ENCODE measurements at regions not wholly inside any gene's neighbourhood (a gene's known extent, or its start where the extent isn't known, plus 50 kb on each side); places are given as distances from the start of the nearest gene placed in this dataset.

DNA sequence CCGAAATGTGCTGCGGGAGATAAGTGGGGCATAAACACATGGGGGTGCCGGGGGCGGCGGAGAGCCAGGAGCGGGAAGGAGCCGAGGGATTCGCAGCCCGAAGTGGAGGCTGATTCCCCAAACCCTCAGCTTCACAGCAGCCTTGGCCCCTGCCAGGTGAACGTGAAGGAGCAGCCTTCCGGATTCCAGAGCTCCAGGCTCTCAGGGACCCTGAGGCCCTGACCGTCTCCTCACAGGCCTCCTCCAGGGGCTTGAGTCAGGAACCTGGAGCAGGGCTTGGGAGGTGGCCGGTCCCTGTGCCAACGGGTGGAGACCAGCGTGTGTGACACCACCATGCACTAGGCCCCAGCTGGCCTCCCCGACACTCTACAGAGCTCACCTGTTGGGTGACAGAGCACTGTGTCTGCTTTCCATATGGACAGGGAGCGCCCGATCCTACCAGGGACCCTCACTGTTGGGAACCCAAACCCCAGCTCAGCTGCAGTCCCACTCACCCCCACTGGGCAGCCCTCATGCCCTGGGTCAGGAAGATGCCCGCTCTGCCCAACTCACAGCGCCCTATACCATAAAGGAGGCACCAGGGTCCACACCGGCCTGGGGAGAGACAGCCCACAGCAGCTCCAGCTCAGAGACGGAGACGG is 117.6 kb upstream of the OTOS start:
- no peak for DNase-seq (ENCODE audit: low read depth in 1 of 2, low spot score in 2 of 2)
- Histone ChIP-seq H3K4me1 (replicated peaks in 1 of 4; ENCODE audit: control insufficient read depth in 3 of 4, insufficient read depth in 4 of 4, low read length in 3 of 4) (no peaks in the 10 kb centered on the region; a peak in 1 of 7 replicates), H3K14ac (ENCODE audit: insufficient read length) (no peak overlapping the region), H2BK5ac (ENCODE audit: low read depth, low read length) (no peak overlapping the region), H3K27me3 (replicated peaks in 1 of 4; ENCODE audit: control insufficient read depth in 3 of 4, extremely low read depth in 1 of 4, insufficient read depth in 3 of 4, low read length in 3 of 4) (no peaks in the 10 kb centered on the region; a peak in 2 of 7 replicates), H3K9me3 (ENCODE audit: insufficient read depth in 2 of 2, low read depth in 1 of 2, low read length in 1 of 2) (peaks cover 16 to 43% of the 10 kb centered on the region in 2 experiments), H2BK15ac (ENCODE audit: low read length) (no peak overlapping the region), H3K4me2 (ENCODE audit: insufficient read depth in 1 of 2, low read depth in 2 of 2, low read length in 2 of 2) (no peak overlapping the region), H3K23ac (ENCODE audit: insufficient read length) (no peak overlapping the region), H2AFZ (ENCODE audit: low read length) (no peak overlapping the region), H4K5ac (ENCODE audit: insufficient read length, low read depth, low read length) (no peak overlapping the region), H4K8ac (ENCODE audit: extremely low read depth, insufficient read depth, low read length) (no peak overlapping the region), H3K36me3 (ENCODE audit: control insufficient read depth in 2 of 4, insufficient read depth in 4 of 4, low read length in 3 of 4) (no peaks in the 10 kb centered on the region), H3K79me1 (ENCODE audit: low read depth, low read length) (no peaks in the 10 kb centered on the region), H3K56ac (replicated peaks; ENCODE audit: insufficient read length, low read depth, low read length) (no peak overlapping the region), H2BK12ac (ENCODE audit: low read depth, low read length) (no peak overlapping the region), H2AK5ac (ENCODE audit: low read depth, low read length) (no peak overlapping the region), H4K91ac (replicated peaks; ENCODE audit: insufficient read length, low read length) (no peak overlapping the region), H3K27ac (ENCODE audit: low read depth, low read length) (no peak overlapping the region), H3K4me3 (ENCODE audit: extremely low read depth in 1 of 4, insufficient read depth in 2 of 4, low read depth in 3 of 4, low read length in 4 of 4) (no peak overlapping the region), H2BK120ac (replicated peaks; ENCODE audit: low read depth, low read length) (no peak overlapping the region), H3K4ac (replicated peaks; ENCODE audit: insufficient read length, low read depth, low read length) (no peak overlapping the region), H3K9ac (replicated peaks in 1 of 4; ENCODE audit: extremely low read depth in 1 of 4, low read depth in 3 of 4, low read length in 3 of 4) (no peak overlapping the region), H3K23me2 (ENCODE audit: low read depth, low read length) (no peaks in the 10 kb centered on the region), H3K18ac (ENCODE audit: extremely low read depth, low read length) (no peak overlapping the region), H2BK20ac (ENCODE audit: low read length) (no peak overlapping the region), H4K20me1 (replicated peaks in 1 of 2; ENCODE audit: control insufficient read depth in 1 of 2, insufficient read depth in 2 of 2, low read length in 2 of 2) (no peaks in the 10 kb centered on the region), H3K79me2 (ENCODE audit: control insufficient read depth in 1 of 2, insufficient read depth in 2 of 2, low read length in 2 of 2) (no peaks in the 10 kb centered on the region)
- ChIA-PET CTCF (ENCODE audit: partially characterized antibody) (no interaction called here), POLR2A (ENCODE audit: partially characterized antibody) (no interaction called here)
- FAIRE-seq = no peak
- 93% methylated on average over 19 of the region's 23 CpGs; no CpG with 5 or more reads in 1 of the 2 experiments for WGBS, 2 experiments (ENCODE audit: extremely low coverage in 1 of 2, insufficient coverage in 1 of 2, insufficient read length in 1 of 2, insufficient replicate concordance in 2 of 2, low coverage in 1 of 2, low lambda C conversion rate in 2 of 2, missing lambda C conversion rate in 1 of 2)
- TF ChIP-seq EZH2 (IDR thresholded peaks at IDR 0.05; ENCODE audit: low read depth, low read length, severe bottlenecking) = no peak
- TF ChIP-seq, protein P1, sequence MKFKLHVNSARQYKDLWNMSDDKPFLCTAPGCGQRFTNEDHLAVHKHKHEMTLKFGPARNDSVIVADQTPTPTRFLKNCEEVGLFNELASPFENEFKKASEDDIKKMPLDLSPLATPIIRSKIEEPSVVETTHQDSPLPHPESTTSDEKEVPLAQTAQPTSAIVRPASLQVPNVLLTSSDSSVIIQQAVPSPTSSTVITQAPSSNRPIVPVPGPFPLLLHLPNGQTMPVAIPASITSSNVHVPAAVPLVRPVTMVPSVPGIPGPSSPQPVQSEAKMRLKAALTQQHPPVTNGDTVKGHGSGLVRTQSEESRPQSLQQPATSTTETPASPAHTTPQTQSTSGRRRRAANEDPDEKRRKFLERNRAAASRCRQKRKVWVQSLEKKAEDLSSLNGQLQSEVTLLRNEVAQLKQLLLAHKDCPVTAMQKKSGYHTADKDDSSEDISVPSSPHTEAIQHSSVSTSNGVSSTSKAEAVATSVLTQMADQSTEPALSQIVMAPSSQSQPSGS (IDR thresholded peaks at IDR 0.05; ENCODE audit: low read length) = no peak
- no peak for TF ChIP-seq CREB1 (IDR thresholded peaks at IDR 0.05)
- no peak for TF ChIP-seq RAD21 (IDR thresholded peaks at IDR 0.05 in 1 of 2, conservative IDR thresholded peaks at IDR 0.05 in 1 of 2; ENCODE audit: low read depth in 2 of 2, low read length in 2 of 2)
- TF ChIP-seq, protein P2, sequence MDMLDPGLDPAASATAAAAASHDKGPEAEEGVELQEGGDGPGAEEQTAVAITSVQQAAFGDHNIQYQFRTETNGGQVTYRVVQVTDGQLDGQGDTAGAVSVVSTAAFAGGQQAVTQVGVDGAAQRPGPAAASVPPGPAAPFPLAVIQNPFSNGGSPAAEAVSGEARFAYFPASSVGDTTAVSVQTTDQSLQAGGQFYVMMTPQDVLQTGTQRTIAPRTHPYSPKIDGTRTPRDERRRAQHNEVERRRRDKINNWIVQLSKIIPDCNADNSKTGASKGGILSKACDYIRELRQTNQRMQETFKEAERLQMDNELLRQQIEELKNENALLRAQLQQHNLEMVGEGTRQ (IDR thresholded peaks at IDR 0.05; ENCODE audit: low read length) = no peak
- no peak for TF ChIP-seq ASH2L (IDR thresholded peaks at IDR 0.05; ENCODE audit: low read length)
- TF ChIP-seq CHD1 (IDR thresholded peaks at IDR 0.05; ENCODE audit: low read depth, low read length) = no peak
- no peak for TF ChIP-seq CTBP2 (IDR thresholded peaks at IDR 0.05; ENCODE audit: borderline replicate concordance, insufficient read depth, insufficient read length, low read length)
- TF ChIP-seq CEBPB (IDR thresholded peaks at IDR 0.05; ENCODE audit: low read depth, low read length) = no peak
- TF ChIP-seq POLR2A (IDR thresholded peaks at IDR 0.05; ENCODE audit: control extremely low read depth in 1 of 2, low read depth in 2 of 2, low read length in 2 of 2) = no peak
- TF ChIP-seq NRF1 (IDR thresholded peaks at IDR 0.05; ENCODE audit: low read depth, low read length) = no peak

Measured in H1 (cell line).